ENCODE measurements at regions not wholly inside any gene's neighbourhood (a gene's known extent, or its start where the extent isn't known, plus 50 kb on each side); places are given as distances from the start of the nearest gene placed in this dataset.

GRCh38 chrX:10358958-10359357 is 202.2 kb downstream of the CLCN4 start (continued):
- TF ChIP-seq, protein P1, sequence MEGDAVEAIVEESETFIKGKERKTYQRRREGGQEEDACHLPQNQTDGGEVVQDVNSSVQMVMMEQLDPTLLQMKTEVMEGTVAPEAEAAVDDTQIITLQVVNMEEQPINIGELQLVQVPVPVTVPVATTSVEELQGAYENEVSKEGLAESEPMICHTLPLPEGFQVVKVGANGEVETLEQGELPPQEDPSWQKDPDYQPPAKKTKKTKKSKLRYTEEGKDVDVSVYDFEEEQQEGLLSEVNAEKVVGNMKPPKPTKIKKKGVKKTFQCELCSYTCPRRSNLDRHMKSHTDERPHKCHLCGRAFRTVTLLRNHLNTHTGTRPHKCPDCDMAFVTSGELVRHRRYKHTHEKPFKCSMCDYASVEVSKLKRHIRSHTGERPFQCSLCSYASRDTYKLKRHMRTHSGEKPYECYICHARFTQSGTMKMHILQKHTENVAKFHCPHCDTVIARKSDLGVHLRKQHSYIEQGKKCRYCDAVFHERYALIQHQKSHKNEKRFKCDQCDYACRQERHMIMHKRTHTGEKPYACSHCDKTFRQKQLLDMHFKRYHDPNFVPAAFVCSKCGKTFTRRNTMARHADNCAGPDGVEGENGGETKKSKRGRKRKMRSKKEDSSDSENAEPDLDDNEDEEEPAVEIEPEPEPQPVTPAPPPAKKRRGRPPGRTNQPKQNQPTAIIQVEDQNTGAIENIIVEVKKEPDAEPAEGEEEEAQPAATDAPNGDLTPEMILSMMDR (IDR thresholded peaks at IDR 0.05; ENCODE audit: low read depth, low read length, missing input control) = no peak
- TF ChIP-seq FOXA1 (IDR thresholded peaks at IDR 0.05) = no peak
- no peak for TF ChIP-seq YY1 (IDR thresholded peaks at IDR 0.05)
- TF ChIP-seq NR2F2 (IDR thresholded peaks at IDR 0.05) = no peak
- TF ChIP-seq RAD21 (IDR thresholded peaks at IDR 0.05) = no peak

DNA sequence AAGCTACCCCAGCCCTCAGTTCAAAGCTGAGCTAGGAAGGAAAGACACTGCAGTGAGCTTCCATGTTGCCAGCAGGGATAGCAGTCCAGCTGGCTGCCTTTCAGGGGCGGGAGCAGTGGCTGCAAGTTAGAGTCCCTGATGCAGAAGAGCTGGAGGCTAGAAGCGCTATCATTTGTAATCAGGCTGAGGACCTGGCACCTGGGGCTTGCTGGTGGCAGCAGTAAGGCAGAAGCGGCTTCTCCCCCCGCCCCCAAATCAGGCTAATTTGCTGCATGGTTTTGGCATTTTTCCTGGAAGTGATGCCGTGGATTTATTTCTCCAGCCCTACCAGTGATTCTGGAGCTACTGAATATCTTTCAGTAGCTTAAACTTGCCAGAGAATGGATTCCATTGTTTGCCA is 203.3 kb downstream of the CLCN4 start:
- Histone ChIP-seq H3K9me3 (ENCODE audit: control insufficient read depth in 4 of 4, low read length in 3 of 4) (no peaks in the 10 kb centered on the region), H3K9ac (ENCODE audit: low read depth in 1 of 2, low read length in 2 of 2) (no peak overlapping the region), H3K36me3 (ENCODE audit: control insufficient read depth in 4 of 4, insufficient read depth in 3 of 4, low read depth in 1 of 4, low read length in 3 of 4) (no peaks in the 10 kb centered on the region), H3K27me3 (ENCODE audit: control insufficient read depth in 4 of 4, insufficient read depth in 4 of 4, low read length in 3 of 4) (no peaks in the 10 kb centered on the region), H3K4me1 (ENCODE audit: control insufficient read depth in 4 of 4, insufficient read depth in 4 of 4, low read length in 3 of 4) (no peaks in the 10 kb centered on the region), H3K4me3 (ENCODE audit: low read depth in 1 of 3, low read length in 3 of 3) (no peak overlapping the region), H3K27ac (ENCODE audit: low read depth in 1 of 2, low read length in 2 of 2) (no peak overlapping the region)
- DNase-seq (ENCODE audit: low spot score) = no peak
- no peak for TF ChIP-seq RXRA (IDR thresholded peaks at IDR 0.05)
- WGBS = 78% methylated on average over 5 of the region's 5 CpGs

DNA sequence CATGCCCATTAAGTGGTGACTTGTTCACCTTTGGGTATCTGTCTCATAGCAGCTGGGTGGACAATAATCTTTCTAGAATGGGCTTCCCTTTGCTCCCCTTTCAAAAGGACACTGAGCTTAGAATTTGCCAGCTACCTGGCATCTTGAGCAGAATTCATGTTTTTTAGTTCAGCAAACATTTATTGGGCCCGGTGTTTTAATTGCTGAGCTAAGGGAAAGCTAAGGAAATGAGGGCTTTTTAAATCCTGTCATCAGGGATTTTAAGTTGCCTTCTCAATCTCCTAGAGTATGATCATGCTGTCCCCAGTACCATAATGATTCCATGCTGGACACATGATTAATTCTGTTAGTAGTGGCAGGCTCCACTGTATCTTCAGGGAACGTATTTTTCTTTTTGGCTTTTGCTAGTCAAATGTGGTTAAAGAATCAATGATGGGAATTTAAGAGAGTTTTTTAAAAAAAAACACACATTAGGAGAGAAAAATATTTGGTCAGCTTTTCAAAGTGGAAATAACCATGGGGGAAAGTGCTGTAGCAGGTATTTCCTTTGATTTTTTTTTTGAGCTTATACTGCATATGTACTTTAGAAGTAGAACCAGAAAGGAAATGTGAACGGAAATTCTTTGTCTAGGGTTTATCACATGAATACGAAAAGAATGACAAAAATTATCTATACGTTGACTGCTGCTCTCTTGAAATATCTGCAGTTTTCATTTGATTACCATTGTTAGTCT is 208.9 kb downstream of the CLCN4 start:
- Histone ChIP-seq H3K27me3 (ENCODE audit: control insufficient read depth in 4 of 4, insufficient read depth in 4 of 4, low read length in 3 of 4) (no peaks in the 10 kb centered on the region), H3K9ac (ENCODE audit: low read depth in 1 of 2, low read length in 2 of 2) (no peak overlapping the region), H3K27ac (ENCODE audit: low read depth in 1 of 2, low read length in 2 of 2) (no peak overlapping the region), H3K4me1 (ENCODE audit: control insufficient read depth in 4 of 4, insufficient read depth in 4 of 4, low read length in 3 of 4) (no peaks in the 10 kb centered on the region), H3K36me3 (ENCODE audit: control insufficient read depth in 4 of 4, insufficient read depth in 3 of 4, low read depth in 1 of 4, low read length in 3 of 4) (no peaks in the 10 kb centered on the region), H3K4me3 (ENCODE audit: low read depth in 1 of 3, low read length in 3 of 3) (no peak overlapping the region), H3K9me3 (ENCODE audit: control insufficient read depth in 4 of 4, low read length in 3 of 4) (peaks cover 0 to 3% (median 0%) of the 10 kb centered on the region in 4 donors)
- WGBS = 79% methylated on average over 5 of the region's 5 CpGs
- TF ChIP-seq NR2F2 (IDR thresholded peaks at IDR 0.05) (no peak), YY1 (IDR thresholded peaks at IDR 0.05) (no peak), SP1 (IDR thresholded peaks at IDR 0.05) (no peak), TAF1 (conservative IDR thresholded peaks at IDR 0.05) (no peak), RAD21 (IDR thresholded peaks at IDR 0.05) (no peak)
- DNase-seq (ENCODE audit: low spot score) = no peak

- no peak overlapping the region for H3K4me3 ChIP-seq (ENCODE audit: low read depth in 1 of 3, low read length in 3 of 3)
- no peaks in the 10 kb centered on the region for H3K36me3 ChIP-seq (ENCODE audit: control insufficient read depth in 4 of 4, insufficient read depth in 3 of 4, low read depth in 1 of 4, low read length in 3 of 4)
- peaks cover 0 to 3% (median 0%) of the 10 kb centered on the region in 4 donors for H3K9me3 ChIP-seq (ENCODE audit: control insufficient read depth in 4 of 4, low read length in 3 of 4)
- no peaks in the 10 kb centered on the region for H3K27me3 ChIP-seq (ENCODE audit: control insufficient read depth in 4 of 4, insufficient read depth in 4 of 4, low read length in 3 of 4)
- H3K4me1 ChIP-seq (ENCODE audit: control insufficient read depth in 4 of 4, insufficient read depth in 4 of 4, low read length in 3 of 4) = no peaks in the 10 kb centered on the region
- 84% methylated on average over 5 of the region's 5 CpGs for WGBS
- no peak for DNase-seq (ENCODE audit: low spot score)
- TF ChIP-seq ATF3 (IDR thresholded peaks at IDR 0.05) (no peak), SP1 (IDR thresholded peaks at IDR 0.05) (no peak), EGR1 (IDR thresholded peaks at IDR 0.05; ENCODE audit: low read depth in 2 of 2) (no peak), RXRA (IDR thresholded peaks at IDR 0.05) (no peak), HNF4G (IDR thresholded peaks at IDR 0.05) (no peak), REST (IDR thresholded peaks at IDR 0.05) (no peak), MAX (IDR thresholded peaks at IDR 0.05) (no peak), FOXA1 (IDR thresholded peaks at IDR 0.05) (no peak), YY1 (IDR thresholded peaks at IDR 0.05) (no peak), GABPA (IDR thresholded peaks at IDR 0.05 in 1 of 2, conservative IDR thresholded peaks at IDR 0.05 in 1 of 2) (no peak)
- no peak overlapping the region for H3K27ac ChIP-seq (ENCODE audit: low read depth in 1 of 2, low read length in 2 of 2)
- H3K9ac ChIP-seq (ENCODE audit: low read depth in 1 of 2, low read length in 2 of 2) = no peak overlapping the region
Measured at GRCh38 chrX:10367406-10367805, 210.6 kb downstream of the CLCN4 start.
